ENCODE measurements at regions not wholly inside any gene's neighbourhood (a gene's known extent, or its start where the extent isn't known, plus 50 kb on each side); places are given as distances from the start of the nearest gene placed in this dataset.
"Not testable (repeated sequence)": the region's sequence is repeated elsewhere in the genome, so short reads cannot be mapped to it uniquely, and the experiment has no call there.

DNA sequence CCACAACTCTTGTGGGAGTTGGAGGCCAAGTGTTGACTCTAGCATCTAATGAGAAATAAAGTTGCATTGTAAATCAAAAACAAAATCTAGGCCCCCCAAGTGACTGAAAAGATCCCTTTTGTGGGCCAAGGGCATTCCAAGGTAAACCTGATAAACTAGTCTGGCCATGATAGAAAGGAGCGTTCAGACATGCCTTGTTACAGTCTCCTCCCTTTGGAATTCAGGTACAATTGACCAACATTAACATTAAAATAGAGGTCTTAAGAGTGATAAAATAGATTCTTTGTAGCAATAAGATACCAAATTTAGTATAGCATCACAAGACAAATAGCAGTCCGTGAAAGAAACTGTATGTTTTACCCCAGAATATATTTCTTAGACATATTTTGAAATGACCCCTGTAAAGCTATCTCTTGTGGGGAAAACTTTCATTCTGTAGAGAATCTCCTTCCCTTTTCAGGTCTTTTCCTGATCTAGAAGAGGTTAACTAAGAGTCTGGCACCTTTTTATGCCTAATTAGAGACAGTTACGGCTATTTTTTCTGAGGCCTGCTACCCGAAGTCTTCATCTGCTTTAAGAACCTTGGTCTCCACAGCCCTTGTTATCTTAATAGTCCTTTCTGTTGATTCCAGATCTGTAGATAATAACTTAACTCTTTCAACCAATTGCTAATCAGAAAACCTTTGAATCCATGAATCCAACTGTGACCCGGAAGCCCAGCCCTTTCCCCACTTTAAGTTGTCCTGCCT lies 495.4 kb upstream of the MMS22L start:
- WGBS (ENCODE audit: insufficient coverage): 69% methylated on average over 2 of the region's 5 CpGs
- H3K4me1 ChIP-seq (ENCODE audit: control insufficient read depth, insufficient read depth, low read length): no peaks in the 10 kb centered on the region
- DNase-seq: no peak
- H3K4me3 ChIP-seq (ENCODE audit: low read length): no peak overlapping the region
- H3K36me3 ChIP-seq (ENCODE audit: control insufficient read depth, insufficient read depth, low read length): no peaks in the 10 kb centered on the region
- no peaks in the 10 kb centered on the region for H3K27me3 ChIP-seq (ENCODE audit: control insufficient read depth, insufficient read depth, low read length)
- H3K9me3 ChIP-seq (replicated peaks; ENCODE audit: control insufficient read depth, low read depth, low read length): no peaks in the 10 kb centered on the region
- no peak overlapping the region for H3K27ac ChIP-seq (ENCODE audit: low read length)

DNA sequence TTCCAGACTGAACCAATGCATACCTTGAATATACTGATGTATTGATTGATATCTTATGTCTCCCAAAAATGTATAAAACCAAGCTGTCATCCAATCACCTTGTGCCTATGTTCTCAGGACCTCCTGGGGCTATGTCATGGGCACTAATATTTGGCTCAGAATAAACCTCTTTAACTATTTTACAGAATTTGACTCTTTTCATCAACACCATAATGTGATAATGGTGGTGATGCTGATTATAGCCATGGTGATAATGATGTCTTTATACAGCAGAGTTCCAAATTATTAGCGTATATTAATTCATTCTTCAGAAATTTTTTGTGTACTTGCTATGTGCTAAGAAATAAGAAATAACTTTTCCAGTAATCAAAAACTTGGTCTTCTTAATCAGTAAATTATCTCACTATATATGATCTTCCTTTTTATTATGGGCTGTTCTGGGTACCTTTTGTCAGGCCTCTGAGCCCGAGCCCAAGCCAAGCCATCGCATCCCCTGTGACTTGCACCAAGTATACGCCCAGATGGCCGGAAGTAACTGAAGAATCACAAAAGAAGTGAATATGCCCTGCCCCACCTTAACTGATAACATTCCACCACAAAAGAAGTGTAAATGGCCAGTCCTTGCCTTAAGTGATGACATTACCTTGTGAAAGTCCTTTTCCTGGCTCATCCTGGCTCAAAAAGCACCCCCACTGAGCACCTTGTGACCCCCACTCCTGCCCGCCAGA lies 496.2 kb upstream of the MMS22L start:
- H3K27ac ChIP-seq (ENCODE audit: low read length); H3K4me1 ChIP-seq (ENCODE audit: control insufficient read depth, insufficient read depth, low read length); H3K36me3 ChIP-seq (ENCODE audit: control insufficient read depth, insufficient read depth, low read length); H3K27me3 ChIP-seq (ENCODE audit: control insufficient read depth, insufficient read depth, low read length); DNase-seq; H3K4me3 ChIP-seq (ENCODE audit: low read length); H3K9me3 ChIP-seq (replicated peaks; ENCODE audit: control insufficient read depth, low read depth, low read length): not testable (repeated sequence)
- WGBS (ENCODE audit: insufficient coverage): no CpG with 5 or more reads among the region's 6 CpGs

- 91% methylated on average over 19 of the region's 20 CpGs for WGBS (ENCODE audit: insufficient coverage)
- H3K4me3 ChIP-seq (ENCODE audit: low read length): no peak overlapping the region
- H3K27ac ChIP-seq (ENCODE audit: low read length): no peak overlapping the region
- no peak for DNase-seq
- peaks cover 4% of the 10 kb centered on the region for H3K9me3 ChIP-seq (replicated peaks; ENCODE audit: control insufficient read depth, low read depth, low read length)
- no peaks in the 10 kb centered on the region for H3K36me3 ChIP-seq (ENCODE audit: control insufficient read depth, insufficient read depth, low read length)
- no peaks in the 10 kb centered on the region for H3K4me1 ChIP-seq (ENCODE audit: control insufficient read depth, insufficient read depth, low read length)
- H3K27me3 ChIP-seq (ENCODE audit: control insufficient read depth, insufficient read depth, low read length): no peaks in the 10 kb centered on the region
Measured at GRCh38 chr6:97790926-97791590, 508.0 kb upstream of the MMS22L start.

- Histone ChIP-seq H3K27me3 (ENCODE audit: control insufficient read depth, insufficient read depth, low read length) (no peaks in the 10 kb centered on the region), H3K4me3 (ENCODE audit: low read length) (no peak overlapping the region), H3K27ac (ENCODE audit: low read length) (no peak overlapping the region), H3K9me3 (replicated peaks; ENCODE audit: control insufficient read depth, low read depth, low read length) (no peaks in the 10 kb centered on the region), H3K4me1 (ENCODE audit: control insufficient read depth, insufficient read depth, low read length) (no peaks in the 10 kb centered on the region), H3K36me3 (ENCODE audit: control insufficient read depth, insufficient read depth, low read length) (no peaks in the 10 kb centered on the region)
- no peak for DNase-seq
Measured at GRCh38 chr6:97805596-97805995, 522.6 kb upstream of the MMS22L start.

DNA sequence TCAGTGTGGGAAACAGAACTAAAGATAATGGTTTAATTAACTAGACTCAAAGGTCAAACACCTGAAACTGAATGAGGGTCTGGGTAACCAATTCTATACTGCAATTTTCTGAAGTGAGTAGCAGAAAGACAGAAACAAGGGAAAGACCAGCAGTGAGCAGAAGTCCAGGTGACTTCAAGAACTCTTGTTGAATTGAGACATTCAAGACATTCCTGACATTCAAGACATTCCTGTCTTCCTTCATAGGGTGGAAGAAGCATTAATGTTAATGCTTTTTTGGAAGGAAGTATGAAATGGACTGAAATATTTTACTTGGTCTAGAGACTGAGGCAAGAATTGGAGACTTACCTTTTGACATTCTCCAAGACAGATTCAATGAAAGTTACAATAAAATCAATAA lies 529.9 kb upstream of the MMS22L start:
- DNase-seq: no peak
- Histone ChIP-seq H3K4me1 (ENCODE audit: control insufficient read depth, insufficient read depth, low read length) (no peaks in the 10 kb centered on the region), H3K36me3 (ENCODE audit: control insufficient read depth, insufficient read depth, low read length) (no peaks in the 10 kb centered on the region), H3K27ac (ENCODE audit: low read length) (no peak overlapping the region), H3K27me3 (ENCODE audit: control insufficient read depth, insufficient read depth, low read length) (no peaks in the 10 kb centered on the region), H3K4me3 (ENCODE audit: low read length) (no peak overlapping the region), H3K9me3 (replicated peaks; ENCODE audit: control insufficient read depth, low read depth, low read length) (no peaks in the 10 kb centered on the region)

- DNase-seq: peak; percentile 69
- Histone ChIP-seq H3K9me3 (replicated peaks; ENCODE audit: control insufficient read depth, low read depth, low read length) (no peaks in the 10 kb centered on the region), H3K4me1 (ENCODE audit: control insufficient read depth, insufficient read depth, low read length) (no peaks in the 10 kb centered on the region), H3K27me3 (ENCODE audit: control insufficient read depth, insufficient read depth, low read length) (no peaks in the 10 kb centered on the region), H3K27ac (ENCODE audit: low read length) (no peak overlapping the region), H3K36me3 (ENCODE audit: control insufficient read depth, insufficient read depth, low read length) (no peaks in the 10 kb centered on the region), H3K4me3 (ENCODE audit: low read length) (no peak overlapping the region)
- WGBS (ENCODE audit: insufficient coverage): 74% methylated on average over 4 of the region's 4 CpGs
Measured at GRCh38 chr6:97813889-97814567, 531.0 kb upstream of the MMS22L start.

GRCh38 chr6:97815301-97815812 lies 532.3 kb upstream of the MMS22L start:
- Histone ChIP-seq H3K4me1 (ENCODE audit: control insufficient read depth, insufficient read depth, low read length) (no peaks in the 10 kb centered on the region), H3K9me3 (replicated peaks; ENCODE audit: control insufficient read depth, low read depth, low read length) (no peaks in the 10 kb centered on the region), H3K36me3 (ENCODE audit: control insufficient read depth, insufficient read depth, low read length) (no peaks in the 10 kb centered on the region), H3K27me3 (ENCODE audit: control insufficient read depth, insufficient read depth, low read length) (no peaks in the 10 kb centered on the region), H3K27ac (ENCODE audit: low read length) (no peak overlapping the region), H3K4me3 (ENCODE audit: low read length) (no peak overlapping the region)
- no peak for DNase-seq
- 75% methylated on average over 2 of the region's 2 CpGs for WGBS (ENCODE audit: insufficient coverage)

- DNase-seq: peak; percentile 11
- Histone ChIP-seq H3K9me3 (replicated peaks; ENCODE audit: control insufficient read depth, low read depth, low read length) (no peaks in the 10 kb centered on the region), H3K27me3 (ENCODE audit: control insufficient read depth, insufficient read depth, low read length) (no peaks in the 10 kb centered on the region), H3K4me3 (ENCODE audit: low read length) (no peak overlapping the region), H3K27ac (ENCODE audit: low read length) (no peak overlapping the region), H3K36me3 (ENCODE audit: control insufficient read depth, insufficient read depth, low read length) (no peaks in the 10 kb centered on the region), H3K4me1 (ENCODE audit: control insufficient read depth, insufficient read depth, low read length) (no peaks in the 10 kb centered on the region)
- WGBS (ENCODE audit: insufficient coverage): 70% methylated on average over 1 of the region's 2 CpGs
Measured at GRCh38 chr6:97816526-97816925, 533.5 kb upstream of the MMS22L start.

DNA sequence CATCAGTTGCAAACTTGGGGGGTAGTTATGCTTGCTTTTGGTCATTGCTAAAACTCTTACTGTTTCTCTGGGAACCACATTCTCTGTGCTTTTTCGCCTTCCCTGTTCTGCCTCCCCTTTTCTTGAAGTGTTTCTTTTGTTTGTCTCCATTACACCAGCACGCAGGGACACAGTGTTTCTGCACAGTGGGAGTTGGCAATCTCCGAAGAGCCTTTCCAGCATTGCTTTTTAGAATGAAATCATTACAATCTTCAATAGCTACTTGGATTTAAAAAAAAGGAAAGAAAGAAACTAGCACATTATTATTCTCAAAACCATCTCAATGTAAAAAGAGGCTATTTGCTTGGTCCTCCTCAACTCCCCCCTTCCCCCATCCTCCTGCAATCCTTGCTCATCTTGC lies 536.7 kb upstream of the MMS22L start:
- Histone ChIP-seq H3K9me3 (replicated peaks; ENCODE audit: control insufficient read depth, low read depth, low read length) (no peaks in the 10 kb centered on the region), H3K27ac (ENCODE audit: low read length) (no peak overlapping the region), H3K4me1 (ENCODE audit: control insufficient read depth, insufficient read depth, low read length) (no peaks in the 10 kb centered on the region), H3K4me3 (ENCODE audit: low read length) (no peak overlapping the region), H3K27me3 (ENCODE audit: control insufficient read depth, insufficient read depth, low read length) (no peaks in the 10 kb centered on the region), H3K36me3 (ENCODE audit: control insufficient read depth, insufficient read depth, low read length) (no peaks in the 10 kb centered on the region)
- WGBS (ENCODE audit: insufficient coverage): 67% methylated on average over 1 of the region's 3 CpGs
- DNase-seq: no peak

DNA sequence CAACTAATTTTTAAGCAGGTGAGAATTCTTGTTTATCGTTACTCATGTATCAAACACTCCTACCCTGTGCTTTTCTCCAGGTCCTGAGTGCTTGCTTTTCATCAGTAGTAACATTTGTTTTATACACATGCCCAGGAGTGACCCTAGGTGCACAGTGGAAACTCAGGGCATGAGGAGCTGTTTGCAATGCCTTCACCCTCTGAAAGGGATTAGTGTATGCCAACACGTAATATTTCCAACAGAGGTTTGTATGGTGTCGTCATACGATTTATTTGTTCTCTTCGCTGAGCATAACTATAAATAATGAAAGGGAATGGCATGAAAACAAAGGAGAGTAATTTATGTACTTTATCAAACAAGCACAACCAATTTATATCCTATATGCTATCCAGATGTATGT lies 537.4 kb upstream of the MMS22L start:
- no CpG with 5 or more reads among the region's 5 CpGs for WGBS (ENCODE audit: insufficient coverage)
- Histone ChIP-seq H3K27ac (ENCODE audit: low read length) (no peak overlapping the region), H3K4me3 (ENCODE audit: low read length) (no peak overlapping the region), H3K36me3 (ENCODE audit: control insufficient read depth, insufficient read depth, low read length) (no peaks in the 10 kb centered on the region), H3K27me3 (ENCODE audit: control insufficient read depth, insufficient read depth, low read length) (no peaks in the 10 kb centered on the region), H3K4me1 (ENCODE audit: control insufficient read depth, insufficient read depth, low read length) (no peaks in the 10 kb centered on the region), H3K9me3 (replicated peaks; ENCODE audit: control insufficient read depth, low read depth, low read length) (no peaks in the 10 kb centered on the region)
- DNase-seq: no peak

Measured in muscle of leg (tissue), 3 donors.